H9 (cell line): ENCODE measurements at regions not wholly inside any gene's neighbourhood (a gene's known extent, or its start where the extent isn't known, plus 50 kb on each side); places are given as distances from the start of the nearest gene placed in this dataset.

ENCODE experiments used
- DNase-seq: peaks from one replicate; pipeline ENCODE4 v3.0.0-alpha.2; 2017
- H2AFZ ChIP-seq: one replicate; pipeline ENCODE4 v1.6.1; 2013; ENCODE audit warnings: mild to moderate bottlenecking, low read length, control low read depth, moderate library complexity
- H2AK5ac ChIP-seq: 2 replicates; pipeline ENCODE4 v1.6.1; 2013; ENCODE audit warnings: low read length, control low read depth, mixed read lengths; ENCODE audit not compliant: insufficient read length
- H2BK120ac ChIP-seq: one replicate; pipeline ENCODE4 v1.6.1; 2013; ENCODE audit warnings: low read depth, mild to moderate bottlenecking, low read length, control low read depth, inconsistent platforms; ENCODE audit not compliant: poor library complexity, severe bottlenecking
- H2BK12ac ChIP-seq: 2 replicates; pipeline ENCODE4 v1.6.1; 2013; ENCODE audit warnings: low read length, control low read depth, mixed read lengths, low read depth; ENCODE audit not compliant: insufficient read length
- H2BK15ac ChIP-seq: 2 replicates; pipeline ENCODE4 v1.6.1; 2013; ENCODE audit warnings: low read depth, low read length, control low read depth
- H2BK20ac ChIP-seq: one replicate; pipeline ENCODE4 v1.6.1; 2013; ENCODE audit warnings: low read depth, mild to moderate bottlenecking, low read length, control low read depth, inconsistent platforms; ENCODE audit not compliant: poor library complexity, severe bottlenecking
- H2BK5ac ChIP-seq: 2 replicates; pipeline ENCODE4 v1.6.1; 2013; ENCODE audit warnings: low read length, control low read depth, mixed read lengths; ENCODE audit not compliant: insufficient read length
- H3K14ac ChIP-seq: 2 replicates; pipeline ENCODE4 v1.6.1; 2013; ENCODE audit warnings: low read length, control low read depth; ENCODE audit not compliant: insufficient read depth
- H3K18ac ChIP-seq: 2 replicates; pipeline ENCODE4 v1.6.1; 2013; ENCODE audit warnings: low read depth, mild to moderate bottlenecking, mixed read lengths, low read length, control low read depth; ENCODE audit not compliant: insufficient read length
- H3K23ac ChIP-seq: 2 replicates; pipeline ENCODE4 v1.6.1; 2013; ENCODE audit warnings: low read length, control low read depth, mixed read lengths, low read depth; ENCODE audit not compliant: insufficient read length
- H3K23me2 ChIP-seq: 2 replicates; pipeline ENCODE4 v1.6.1; 2013; ENCODE audit warnings: low read depth, mild to moderate bottlenecking, mixed read lengths, low read length, control low read depth; ENCODE audit not compliant: insufficient read length, poor library complexity, severe bottlenecking
- H3K27ac ChIP-seq: 2 replicates; pipeline ENCODE4 v1.5.1; 2013; ENCODE audit warnings: low read length, control low read depth, mixed read lengths, low read depth; ENCODE audit not compliant: insufficient read length
- H3K27me3 ChIP-seq: 2 replicates; pipeline ENCODE4 v1.6.1; 2013; ENCODE audit warnings: low read length, control low read depth, inconsistent platforms; ENCODE audit not compliant: insufficient read depth
- H3K4ac ChIP-seq: 2 replicates; pipeline ENCODE4 v1.6.1; 2013; ENCODE audit warnings: low read depth, mild to moderate bottlenecking, control low read depth, inconsistent platforms, low read length, moderate library complexity
- H3K4me1 ChIP-seq: 2 replicates; pipeline ENCODE4 v1.6.1; 2013; ENCODE audit warnings: low read length, control low read depth, inconsistent platforms; ENCODE audit not compliant: insufficient read depth
- H3K4me2 ChIP-seq: 2 replicates; pipeline ENCODE4 v1.6.1; 2013; ENCODE audit warnings: low read length, control low read depth, mixed read lengths; ENCODE audit not compliant: insufficient read length, insufficient read depth
- H3K56ac ChIP-seq: 2 replicates; pipeline ENCODE4 v1.6.1; 2013; ENCODE audit warnings: low read depth, mild to moderate bottlenecking, mixed read lengths, low read length, control low read depth; ENCODE audit not compliant: insufficient read length
- H3K79me1 ChIP-seq: 2 replicates; pipeline ENCODE4 v1.6.1; 2013; ENCODE audit warnings: low read depth, mild to moderate bottlenecking, moderate library complexity, low read length, control low read depth, inconsistent platforms; ENCODE audit not compliant: insufficient read depth, poor library complexity, severe bottlenecking
- H3K79me2 ChIP-seq: 2 replicates; pipeline ENCODE4 v1.6.1; 2013; ENCODE audit warnings: low read length, control low read depth, inconsistent platforms; ENCODE audit not compliant: insufficient read depth
- H3K9ac ChIP-seq: 2 replicates; pipeline ENCODE4 v1.6.1; 2013; ENCODE audit warnings: low read length, control low read depth, mixed read lengths; ENCODE audit not compliant: insufficient read length; ENCODE audit errors: extremely low read depth
- H3K9me3 ChIP-seq: one replicate; pipeline ENCODE4 v1.6.1; 2013; ENCODE audit warnings: low read depth, low read length, inconsistent platforms; ENCODE audit not compliant: control insufficient read depth
- H3T11ph ChIP-seq: one replicate; pipeline ENCODE4 v1.6.1; 2013; ENCODE audit warnings: mild to moderate bottlenecking, low read length, control low read depth, inconsistent platforms
- H4K20me1 ChIP-seq: one replicate; pipeline ENCODE4 v1.6.1; 2013; ENCODE audit not compliant: control insufficient read depth, insufficient read length, insufficient read depth
- H4K5ac ChIP-seq: 2 replicates; pipeline ENCODE4 v1.6.1; 2013; ENCODE audit warnings: low read depth, mild to moderate bottlenecking, mixed read lengths, low read length, control low read depth; ENCODE audit not compliant: insufficient read length
- H4K8ac ChIP-seq: replicated peaks from 2 replicates; pipeline ENCODE4 v1.6.1; 2013; ENCODE audit warnings: low read length, control low read depth, mixed read lengths, low read depth; ENCODE audit not compliant: insufficient read length
- H4K91ac ChIP-seq: 2 replicates; pipeline ENCODE4 v1.6.1; 2013; ENCODE audit warnings: low read depth, mild to moderate bottlenecking, moderate library complexity, mixed read lengths, low read length, control low read depth; ENCODE audit not compliant: insufficient read length
- H3K27ac Mint-ChIP-seq, 3 experiments: 2 replicates in 2 of 3; 3 replicates in 1 of 3; pipeline ENCODE4 v1.8.0; 2020 to 2021; ENCODE audit warnings: mixed read lengths in 3 of 3, mild to moderate bottlenecking in 1 of 3, moderate library complexity in 1 of 3
- H3K27me3 Mint-ChIP-seq: 2 replicates; pipeline ENCODE4 v1.8.0; 2021; ENCODE audit warnings: low read depth, mild to moderate bottlenecking, moderate library complexity, mixed read lengths
- H3K36me3 Mint-ChIP-seq, 3 experiments: 2 replicates in 2 of 3; 3 replicates in 1 of 3; pipeline ENCODE4 v1.8.0; 2020 to 2021; ENCODE audit warnings: low read depth in 3 of 3, mixed read lengths in 3 of 3; ENCODE audit not compliant: insufficient read depth in 1 of 3
- H3K4me1 Mint-ChIP-seq, 2 experiments: 2 replicates each; pipeline ENCODE4 v1.8.0; 2020; ENCODE audit warnings: mixed read lengths in 2 of 2
- H3K4me3 Mint-ChIP-seq, 2 experiments: 2 replicates in 1 of 2; 3 replicates in 1 of 2; pipeline ENCODE4 v1.8.0; 2020 to 2021; ENCODE audit warnings: mild to moderate bottlenecking in 2 of 2, mixed read lengths in 2 of 2, moderate library complexity in 1 of 2
- H3K9me3 Mint-ChIP-seq, 2 experiments: 2 replicates in 1 of 2; 3 replicates in 1 of 2; pipeline ENCODE4 v1.8.0; 2020; ENCODE audit warnings: mild to moderate bottlenecking in 2 of 2, mixed read lengths in 2 of 2, moderate library complexity in 1 of 2
- WGBS: extraction: QIAGEN DNeasy Blood & Tissue Kit; methylation state at CpG from one replicate; pipeline ENCODE4 v1.1.7; 2013; ENCODE audit warnings: missing lambda C conversion rate, low lambda C conversion rate, mixed read lengths; ENCODE audit not compliant: insufficient read length; ENCODE audit errors: extremely low coverage; 5-methylcytosine and 5-hydroxymethylcytosine counted together
- TF ChIP-seq, protein P1 (sequence below): fragments of 200-600 bp; sonication (generic); conservative IDR thresholded peaks from 3 replicates; pipeline ENCODE4 v1.8.0; 2021; ENCODE audit warnings: antibody characterized with exemption, mild to moderate bottlenecking

DNA sequence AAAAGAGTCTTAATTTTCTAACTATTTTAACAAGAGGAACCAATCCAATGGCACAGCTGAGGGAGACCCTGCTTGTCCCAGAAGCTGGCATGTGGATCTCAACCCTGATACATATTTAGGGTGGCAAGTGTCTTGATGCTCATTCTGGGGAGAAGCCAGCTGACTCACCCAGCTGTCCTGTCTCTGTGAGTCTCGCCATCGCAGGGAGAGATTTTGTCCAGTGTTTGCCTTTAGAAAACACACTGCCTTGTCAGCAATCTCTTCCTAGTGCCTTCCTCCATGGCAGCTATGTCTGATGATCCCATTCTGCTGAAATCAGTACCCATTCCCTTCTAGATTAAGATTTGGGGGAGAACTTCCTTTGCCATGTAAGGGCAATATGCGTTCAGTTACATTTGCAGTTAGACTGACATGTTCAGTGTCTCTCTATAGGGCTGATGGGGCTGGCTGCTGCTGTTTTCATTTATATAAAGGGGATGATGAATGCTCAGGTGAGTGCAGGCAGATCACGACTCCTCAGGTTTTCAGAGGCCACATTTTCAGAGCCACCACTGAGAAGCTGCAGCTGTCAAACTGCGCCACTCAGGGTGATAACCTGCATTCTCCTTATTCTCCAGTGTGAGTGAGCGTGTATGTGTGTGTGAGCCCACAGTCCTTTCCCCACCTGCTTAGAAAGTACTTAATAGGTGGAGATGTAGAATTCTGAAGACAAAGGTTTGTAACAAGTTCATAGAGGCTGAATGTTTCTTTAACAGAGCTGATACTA is 217.0 kb downstream of the GAS1 start:
- H2BK20ac ChIP-seq, result no peak overlapping the region
- no peak overlapping the region for H3K4me2 ChIP-seq
- H3K27ac Mint-ChIP-seq, result no peak overlapping the region
- H2BK5ac ChIP-seq, result no peak overlapping the region
- H4K8ac ChIP-seq, result no peak overlapping the region
- H3K27me3 Mint-ChIP-seq, result no peaks in the 10 kb centered on the region; the same call in 1 of the 2 replicates
- no peak overlapping the region for H4K91ac ChIP-seq
- H4K20me1 ChIP-seq, result no peaks in the 10 kb centered on the region
- H3K9me3 ChIP-seq, result no peaks in the 10 kb centered on the region
- TF ChIP-seq, protein P1, sequence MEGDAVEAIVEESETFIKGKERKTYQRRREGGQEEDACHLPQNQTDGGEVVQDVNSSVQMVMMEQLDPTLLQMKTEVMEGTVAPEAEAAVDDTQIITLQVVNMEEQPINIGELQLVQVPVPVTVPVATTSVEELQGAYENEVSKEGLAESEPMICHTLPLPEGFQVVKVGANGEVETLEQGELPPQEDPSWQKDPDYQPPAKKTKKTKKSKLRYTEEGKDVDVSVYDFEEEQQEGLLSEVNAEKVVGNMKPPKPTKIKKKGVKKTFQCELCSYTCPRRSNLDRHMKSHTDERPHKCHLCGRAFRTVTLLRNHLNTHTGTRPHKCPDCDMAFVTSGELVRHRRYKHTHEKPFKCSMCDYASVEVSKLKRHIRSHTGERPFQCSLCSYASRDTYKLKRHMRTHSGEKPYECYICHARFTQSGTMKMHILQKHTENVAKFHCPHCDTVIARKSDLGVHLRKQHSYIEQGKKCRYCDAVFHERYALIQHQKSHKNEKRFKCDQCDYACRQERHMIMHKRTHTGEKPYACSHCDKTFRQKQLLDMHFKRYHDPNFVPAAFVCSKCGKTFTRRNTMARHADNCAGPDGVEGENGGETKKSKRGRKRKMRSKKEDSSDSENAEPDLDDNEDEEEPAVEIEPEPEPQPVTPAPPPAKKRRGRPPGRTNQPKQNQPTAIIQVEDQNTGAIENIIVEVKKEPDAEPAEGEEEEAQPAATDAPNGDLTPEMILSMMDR, result no peak
- H3K18ac ChIP-seq, result no peak overlapping the region
- no peak overlapping the region for H2AK5ac ChIP-seq
- no CpG with 5 or more reads among the region's 6 CpGs for WGBS
- H2BK120ac ChIP-seq, result no peak overlapping the region
- H3K9me3 Mint-ChIP-seq, result no peaks in the 10 kb centered on the region
- no peak overlapping the region for H2BK12ac ChIP-seq
- no peak overlapping the region for H3T11ph ChIP-seq
- H3K23me2 ChIP-seq, result no peaks in the 10 kb centered on the region
- no peaks in the 10 kb centered on the region for H3K27me3 ChIP-seq
- H3K27ac ChIP-seq, result no peak overlapping the region
- H3K23ac ChIP-seq, result peak overlapping the region; percentile 21
- no peak overlapping the region for H3K4me3 Mint-ChIP-seq
- H3K4ac ChIP-seq, result no peak overlapping the region
- H3K56ac ChIP-seq, result no peak overlapping the region
- no peak overlapping the region for H4K5ac ChIP-seq
- H3K14ac ChIP-seq, result no peak overlapping the region
- H3K79me1 ChIP-seq, result no peaks in the 10 kb centered on the region
- no peaks in the 10 kb centered on the region for H3K36me3 Mint-ChIP-seq
- H3K79me2 ChIP-seq, result no peaks in the 10 kb centered on the region
- H2AFZ ChIP-seq, result no peak overlapping the region
- no peak for DNase-seq
- peaks cover 0 to 4% of the 10 kb centered on the region in 2 experiments; a peak in 2 of 4 replicates for H3K4me1 Mint-ChIP-seq
- H3K9ac ChIP-seq, result no peak overlapping the region
- no peaks in the 10 kb centered on the region for H3K4me1 ChIP-seq
- H2BK15ac ChIP-seq, result no peak overlapping the region
